Uterus (tissue), 2 donors: ENCODE measurements at regions not wholly inside any gene's neighbourhood (a gene's known extent, or its start where the extent isn't known, plus 50 kb on each side); places are given as distances from the start of the nearest gene placed in this dataset.

Experiments used
- CTCF ChIP-seq, 4 experiments: fragments of 200-600 bp in 2 of 4; fragments of 450-650 bp in 2 of 4; sonication (generic) in 2 of 4; IDR thresholded peaks; one replicate each; pipeline ENCODE4 v1.5.1; 2016 to 2019; ENCODE audit warnings: antibody characterized with exemption in 4 of 4, mild to moderate bottlenecking in 2 of 4, moderate library complexity in 1 of 4
- POLR2A ChIP-seq, 2 donors: fragments of 450-650 bp; IDR thresholded peaks; one replicate each; pipeline ENCODE4 v1.6.1; 2016; ENCODE audit warnings: antibody characterized with exemption in 2 of 2, mild to moderate bottlenecking in 1 of 2, moderate library complexity in 1 of 2

GRCh38 chr1:191984856-191985255 is 173.4 kb upstream of the RGS18 start:
- TF ChIP-seq CTCF (IDR thresholded peaks at IDR 0.05) (no peak), POLR2A (IDR thresholded peaks at IDR 0.05) (no peak)
